Skin epidermis (tissue), 12 donors: ENCODE measurements at regions not wholly inside any gene's neighbourhood (a gene's known extent, or its start where the extent isn't known, plus 50 kb on each side); places are given as distances from the start of the nearest gene placed in this dataset.

Source experiments
- H3K27ac ChIP-seq, 21 experiments: fragments of 200-600 bp; sonication (generic) in 11 of 21; one replicate each; pipeline ENCODE4 v1.5.0; 2020; ENCODE audit warnings: mild to moderate bottlenecking in 3 of 21, inconsistent platforms in 2 of 21, moderate library complexity in 2 of 21
- H3K4me3 ChIP-seq, 7 experiments: fragments of 200-600 bp; sonication (generic) in 2 of 7; one replicate each; pipeline ENCODE4 v1.5.0; 2020; ENCODE audit warnings: inconsistent platforms in 2 of 7, mild to moderate bottlenecking in 2 of 7, moderate library complexity in 1 of 7

DNA sequence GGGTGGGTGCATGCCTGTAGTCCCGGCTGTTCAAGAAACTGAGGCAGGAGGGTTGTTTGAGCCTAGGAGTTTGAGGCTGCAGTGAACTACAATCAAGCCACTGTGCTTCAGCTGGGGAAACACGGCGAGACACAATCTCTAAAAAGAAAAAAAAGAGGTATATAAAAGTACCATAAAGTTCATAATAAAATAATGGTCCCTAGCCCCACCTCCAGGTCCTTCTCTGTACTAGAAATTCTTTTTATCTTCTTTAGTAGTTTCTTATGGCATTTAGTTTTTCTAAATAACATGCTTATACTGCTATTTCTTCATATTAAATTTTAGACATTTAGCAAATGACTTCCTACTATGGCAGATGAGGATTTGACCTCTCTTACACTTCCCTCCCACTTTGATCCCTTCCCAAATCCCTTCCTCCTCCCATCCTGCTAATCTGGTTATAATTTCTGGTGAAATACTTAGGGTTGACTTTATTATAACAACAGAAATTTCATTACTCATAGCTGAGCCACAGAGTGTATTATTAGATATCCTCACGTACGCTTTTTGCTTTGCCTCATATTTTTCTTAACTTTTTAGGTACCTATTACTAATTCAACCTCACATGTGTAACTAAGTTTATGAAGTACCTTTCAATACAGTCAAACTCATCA, 94.7 kb downstream of the SLC41A2 start:
- H3K4me3 ChIP-seq: no peak overlapping the region

DNA sequence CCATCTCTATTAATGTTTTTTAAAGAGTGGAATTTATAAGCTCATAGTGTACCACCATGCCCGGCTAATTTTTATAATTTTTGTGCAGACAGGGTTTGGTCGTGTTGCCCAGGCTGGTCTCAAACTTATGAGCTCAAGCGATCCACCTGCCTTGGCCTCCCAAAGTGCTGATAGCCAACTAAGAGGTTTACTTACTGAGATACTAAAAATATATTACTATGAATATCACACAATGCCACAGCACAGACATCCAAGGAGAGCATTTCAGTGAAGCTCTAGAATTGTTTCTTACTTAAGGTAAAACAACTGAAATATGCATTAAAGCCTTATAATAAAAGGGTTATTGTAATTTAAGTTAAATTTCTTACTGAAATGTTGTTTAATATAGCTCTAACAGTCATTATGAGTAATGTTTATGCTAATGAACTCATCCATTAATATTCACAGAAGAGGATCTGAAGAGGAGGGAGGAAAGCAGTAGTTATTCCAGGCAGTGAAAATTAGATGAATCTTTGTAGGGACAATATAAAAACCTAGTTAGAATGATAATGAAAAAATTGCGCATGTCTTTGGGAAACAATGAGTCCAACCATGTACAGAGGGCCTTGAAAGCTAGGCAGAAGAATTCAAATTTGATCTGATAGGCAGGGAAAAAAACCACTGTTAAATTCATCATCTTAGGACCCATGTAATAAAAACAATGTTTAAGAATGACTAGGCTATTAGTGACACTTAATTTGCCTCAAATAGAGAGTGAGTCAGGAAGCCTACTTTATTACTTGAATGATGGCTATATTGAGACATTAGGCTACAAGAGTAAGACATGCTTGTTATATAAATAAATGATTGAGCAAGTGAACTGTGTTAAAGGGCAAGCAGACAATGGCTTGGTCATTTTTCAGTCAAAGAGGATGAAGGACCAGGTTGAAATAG, 99.2 kb downstream of the SLC41A2 start:
- H3K27ac ChIP-seq: no peak overlapping the region
- H3K4me3 ChIP-seq: no peak overlapping the region

More for the DNA sequence above, 94.7 kb downstream of the SLC41A2 start:
- H3K27ac ChIP-seq: peak overlapping the region in 2 of 21 experiments; percentile 13 to 30

DNA sequence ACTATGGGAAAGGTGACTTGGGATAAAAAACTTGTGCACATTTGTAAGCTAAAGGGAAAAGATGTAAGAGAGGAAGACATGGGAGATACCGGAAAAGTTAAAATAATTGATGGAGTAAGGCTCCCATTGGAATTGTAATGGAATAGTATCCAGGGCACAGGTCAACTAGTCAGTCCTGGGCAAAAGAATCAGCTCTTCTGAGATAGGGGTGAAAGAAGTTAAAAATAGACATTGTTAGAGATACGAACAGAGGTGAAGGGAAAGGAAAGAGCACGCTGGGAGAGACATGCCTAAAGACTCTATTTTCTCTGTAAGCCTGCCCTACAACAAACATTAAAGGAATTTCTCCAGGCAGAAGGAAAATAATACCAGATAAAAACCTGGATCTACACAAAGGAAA, 101.6 kb downstream of the SLC41A2 start:
- no peak overlapping the region for H3K27ac ChIP-seq
- no peak overlapping the region for H3K4me3 ChIP-seq

DNA sequence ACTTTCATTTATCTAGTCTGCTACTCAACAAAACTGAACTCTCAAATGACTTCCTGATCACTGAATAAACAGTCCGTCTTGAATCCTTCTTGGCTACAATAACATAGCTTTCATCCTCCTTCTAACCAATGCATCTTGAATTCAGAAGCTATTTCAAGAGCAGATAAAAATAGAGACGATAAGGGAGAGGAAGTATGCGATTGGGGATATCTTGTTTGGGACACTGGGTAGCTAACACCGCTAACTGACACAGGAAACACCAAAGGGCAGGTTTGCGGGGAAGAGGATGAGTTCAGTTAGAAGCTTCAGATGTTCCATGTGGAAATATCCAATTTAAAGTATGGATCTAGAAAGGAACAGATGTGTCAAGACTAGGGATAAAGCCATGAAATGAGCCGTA, 102.5 kb downstream of the SLC41A2 start:
- H3K4me3 ChIP-seq: no peak overlapping the region
- H3K27ac ChIP-seq: no peak overlapping the region

DNA sequence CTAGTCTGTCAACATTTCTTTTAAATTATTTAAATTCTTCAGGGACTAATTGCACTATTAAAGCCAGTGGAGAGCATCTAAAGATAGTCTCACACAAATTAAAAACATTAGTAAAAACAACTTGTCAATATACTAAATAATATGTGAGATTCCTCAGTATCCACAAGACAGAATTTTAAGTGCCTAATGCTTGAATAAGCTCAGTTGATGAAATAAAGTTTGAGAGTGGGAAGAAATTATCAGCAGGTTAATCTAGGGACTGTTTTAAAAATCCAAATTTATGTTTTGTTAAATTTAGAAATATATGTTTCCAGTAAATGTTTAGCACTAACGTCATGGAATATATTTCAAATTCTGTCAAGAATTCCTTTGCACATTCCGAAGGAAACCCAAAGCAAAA, 105.2 kb downstream of the SLC41A2 start:
- no peak overlapping the region for H3K27ac ChIP-seq
- no peak overlapping the region for H3K4me3 ChIP-seq

DNA sequence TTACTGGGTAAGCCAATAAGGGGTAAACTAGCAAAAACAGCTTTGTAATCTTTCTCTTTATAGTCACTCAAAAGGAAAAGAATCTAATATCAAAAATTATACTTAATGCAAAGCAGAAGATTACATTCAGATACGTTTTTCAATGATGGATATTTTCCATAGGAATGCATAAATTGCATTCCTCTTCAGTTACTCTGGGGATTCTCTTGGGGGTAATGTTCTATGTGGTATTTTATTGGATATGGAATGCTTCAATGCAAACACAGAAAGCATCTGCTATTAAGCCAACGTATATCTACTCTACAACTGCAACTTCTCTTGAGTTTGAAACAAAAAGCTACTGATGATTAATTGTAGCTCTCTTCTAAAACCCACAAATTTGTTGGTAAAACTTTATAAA, 106.0 kb downstream of the SLC41A2 start:
- Histone ChIP-seq H3K27ac (no peak overlapping the region), H3K4me3 (no peak overlapping the region)

DNA sequence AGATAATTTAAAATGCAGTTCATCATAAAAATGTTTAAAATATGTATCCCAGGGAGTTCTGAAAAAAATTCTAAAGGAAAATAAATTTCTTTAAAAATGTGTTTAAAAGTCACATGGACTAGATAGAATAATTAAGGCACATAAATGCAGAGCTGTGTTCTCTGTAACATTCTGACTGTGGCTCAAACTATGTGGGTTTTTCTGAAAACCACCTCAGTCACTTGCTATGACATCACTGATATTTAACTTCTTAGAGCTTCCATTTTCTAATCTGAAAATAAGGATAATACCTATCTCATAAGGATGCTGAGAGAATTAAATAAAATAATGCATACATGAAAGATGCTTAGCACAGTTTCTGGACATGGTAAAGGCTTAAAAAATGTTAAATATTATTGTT, 107.3 kb downstream of the SLC41A2 start:
- Histone ChIP-seq H3K4me3 (no peak overlapping the region), H3K27ac (no peak overlapping the region)

DNA sequence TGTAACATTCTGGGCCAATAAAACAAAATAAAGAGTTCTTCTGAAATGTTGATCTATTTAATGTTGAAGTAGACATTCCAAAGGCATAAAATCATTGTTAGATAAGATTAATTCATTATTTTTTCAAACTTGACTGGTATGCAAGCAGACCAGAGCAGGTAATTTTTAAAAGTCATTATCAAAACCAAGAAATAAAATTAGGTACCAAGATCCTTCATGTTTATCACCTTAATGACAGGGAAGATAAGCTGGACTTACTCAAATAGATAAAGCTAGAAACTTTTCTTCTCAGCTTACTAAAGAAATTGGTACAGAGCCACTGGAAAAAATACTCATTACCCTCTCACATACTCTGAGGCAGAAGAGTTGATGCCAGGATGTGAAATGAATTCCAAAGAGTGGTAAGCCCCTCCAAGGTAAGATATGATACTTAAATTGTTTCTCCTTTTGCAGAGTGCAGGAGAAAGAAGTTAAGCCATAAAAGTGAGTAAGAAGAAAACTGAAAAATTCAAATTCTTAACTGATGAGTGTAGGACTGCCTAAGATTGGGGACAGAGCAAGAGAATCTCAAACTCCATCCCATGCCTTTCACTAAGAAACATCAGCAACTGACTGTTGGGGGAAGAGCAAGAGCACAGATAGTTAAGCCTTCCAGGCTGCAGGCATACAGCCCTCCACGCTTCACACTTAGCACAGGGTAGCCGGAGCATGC, 111.9 kb downstream of the SLC41A2 start:
- Histone ChIP-seq H3K4me3 (no peak overlapping the region), H3K27ac (no peak overlapping the region)

DNA sequence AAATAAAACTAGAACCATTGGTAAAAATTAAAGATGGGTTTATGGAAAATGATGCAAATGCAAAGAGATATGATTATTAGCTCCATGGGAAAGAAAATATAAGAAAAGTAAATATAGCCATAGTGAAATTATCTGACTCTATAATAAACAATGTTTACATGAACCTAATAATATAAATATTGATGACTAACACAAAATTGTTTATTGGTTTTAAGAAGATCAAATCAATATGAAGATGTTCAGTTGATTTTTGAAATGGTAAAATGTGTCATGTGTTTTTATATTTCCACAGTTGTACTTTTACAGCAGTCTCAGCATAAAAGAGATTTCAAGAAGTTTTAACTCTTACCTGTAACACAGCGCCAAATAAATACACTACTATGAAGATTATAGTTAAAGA, 114.0 kb downstream of the SLC41A2 start:
- Histone ChIP-seq H3K27ac (no peak overlapping the region), H3K4me3 (no peak overlapping the region)

DNA sequence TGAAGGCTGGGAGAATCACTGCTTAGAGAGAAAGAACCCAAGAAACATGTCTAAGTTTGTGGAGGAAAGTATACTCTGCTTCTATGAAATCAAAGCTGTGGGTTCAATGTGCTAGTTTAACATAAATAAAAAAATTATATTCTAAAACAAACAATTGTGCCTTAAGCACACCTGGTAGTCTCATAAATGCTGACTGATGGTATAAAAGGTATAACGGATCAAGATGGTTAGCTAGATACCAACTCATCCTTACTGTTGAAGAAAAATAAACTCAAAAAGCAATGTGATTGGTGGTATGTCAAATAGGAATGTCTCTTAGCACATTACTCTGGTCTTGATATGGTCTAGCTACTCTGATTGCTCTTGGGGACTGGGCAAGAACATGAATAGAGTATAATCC, 117.8 kb downstream of the SLC41A2 start:
- H3K27ac ChIP-seq: no peak overlapping the region

DNA sequence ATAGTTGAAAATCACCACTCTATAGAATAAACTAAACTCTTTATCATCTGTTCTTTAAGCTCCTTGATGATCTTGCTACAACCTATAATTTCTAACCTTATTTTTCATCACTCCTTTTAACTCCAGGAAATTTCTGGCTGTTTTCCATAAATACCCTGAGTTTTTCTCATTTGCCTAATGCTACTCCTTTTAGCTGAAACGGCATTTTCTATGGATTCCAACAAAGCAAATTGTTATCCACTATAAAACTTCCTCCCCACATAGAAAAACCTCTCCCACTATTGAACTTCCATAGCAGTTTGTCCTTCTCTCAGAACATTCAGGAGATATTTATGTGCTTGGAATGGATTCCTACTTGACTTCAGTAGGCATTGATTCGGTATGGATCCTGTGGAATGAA, 122.8 kb downstream of the SLC41A2 start:
- no peak overlapping the region for H3K4me3 ChIP-seq
- H3K27ac ChIP-seq: no peak overlapping the region

More for the DNA sequence above, 117.8 kb downstream of the SLC41A2 start:
- no peak overlapping the region for H3K4me3 ChIP-seq

DNA sequence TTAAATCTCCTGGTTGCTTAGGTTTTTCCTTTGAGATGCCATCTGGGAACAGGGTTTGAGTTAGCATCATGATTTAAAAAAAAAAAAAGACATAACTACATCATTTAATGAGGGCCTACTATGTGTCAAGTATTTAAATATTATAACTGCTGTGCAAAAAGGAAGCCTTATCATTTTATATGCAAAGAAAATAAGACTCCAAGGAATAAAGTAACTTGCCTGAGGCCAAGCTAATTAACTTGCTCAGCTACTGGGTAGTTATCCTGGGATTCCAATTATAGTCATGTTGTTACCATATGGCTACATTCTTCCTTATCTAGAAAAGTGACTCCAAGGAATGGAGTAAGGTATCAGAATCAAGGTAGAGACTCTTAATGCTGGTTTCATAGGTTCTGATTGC, 123.5 kb downstream of the SLC41A2 start:
- Histone ChIP-seq H3K27ac (no peak overlapping the region), H3K4me3 (no peak overlapping the region)

DNA sequence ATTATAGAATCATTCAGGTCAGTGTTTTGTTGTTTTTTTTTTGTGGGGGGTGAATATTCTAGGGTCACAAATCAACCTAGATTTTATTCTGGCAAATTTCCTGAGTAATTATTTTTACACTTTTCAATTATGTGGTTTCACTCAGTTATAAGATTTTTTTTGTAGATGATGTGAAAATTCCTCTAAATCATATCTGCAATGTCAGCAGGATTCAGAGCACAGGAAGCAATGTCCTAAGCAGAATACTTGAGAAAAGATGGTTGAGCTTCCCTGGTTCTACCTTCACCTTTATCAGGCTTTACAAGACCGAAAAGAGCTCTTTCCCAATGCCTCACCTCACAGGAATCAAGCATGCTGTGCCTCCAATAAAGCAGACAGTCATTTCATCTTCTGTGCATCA, 124.3 kb downstream of the SLC41A2 start:
- no peak overlapping the region for H3K27ac ChIP-seq
- no peak overlapping the region for H3K4me3 ChIP-seq

DNA sequence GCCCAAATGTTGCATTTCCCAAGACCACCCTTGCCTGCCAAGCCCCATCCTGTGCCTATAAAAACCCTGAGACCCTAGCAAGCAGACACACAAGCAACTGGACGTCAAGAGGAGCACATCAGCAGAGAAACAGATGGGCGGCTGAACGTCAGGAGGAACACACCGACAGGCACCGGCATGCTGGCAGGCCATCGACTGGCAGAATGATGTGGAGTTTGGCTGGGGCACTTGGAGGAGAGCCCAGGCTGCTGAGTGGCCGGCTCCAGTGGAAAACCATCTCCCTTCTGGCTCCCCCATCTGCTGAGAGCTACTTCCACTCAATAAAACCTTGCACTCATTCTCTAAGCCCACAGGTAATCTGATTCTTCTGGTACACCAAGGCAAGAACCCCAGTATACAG, 130.1 kb downstream of the SLC41A2 start:
- Histone ChIP-seq H3K4me3 (no peak overlapping the region), H3K27ac (no peak overlapping the region)

DNA sequence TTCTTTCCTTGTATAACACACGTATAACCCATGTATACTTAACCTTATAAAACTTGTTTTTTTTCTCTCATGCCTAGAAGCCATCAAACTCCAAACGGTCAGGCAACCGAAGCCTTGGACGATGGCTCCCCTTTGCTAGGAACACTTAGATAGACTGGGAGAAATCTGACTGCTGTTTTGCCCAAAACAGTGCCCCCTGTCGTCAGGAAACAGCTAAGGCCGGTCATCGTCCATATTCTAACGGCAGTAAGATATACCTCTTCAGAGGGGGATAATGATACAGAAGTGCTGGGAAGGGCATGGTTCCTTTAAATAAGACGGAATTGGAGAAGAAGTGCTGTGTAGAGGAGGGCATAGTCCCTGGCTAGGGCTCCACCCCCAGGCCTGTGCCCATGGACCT, 130.5 kb downstream of the SLC41A2 start:
- H3K4me3 ChIP-seq: no peak overlapping the region
- H3K27ac ChIP-seq: no peak overlapping the region

DNA sequence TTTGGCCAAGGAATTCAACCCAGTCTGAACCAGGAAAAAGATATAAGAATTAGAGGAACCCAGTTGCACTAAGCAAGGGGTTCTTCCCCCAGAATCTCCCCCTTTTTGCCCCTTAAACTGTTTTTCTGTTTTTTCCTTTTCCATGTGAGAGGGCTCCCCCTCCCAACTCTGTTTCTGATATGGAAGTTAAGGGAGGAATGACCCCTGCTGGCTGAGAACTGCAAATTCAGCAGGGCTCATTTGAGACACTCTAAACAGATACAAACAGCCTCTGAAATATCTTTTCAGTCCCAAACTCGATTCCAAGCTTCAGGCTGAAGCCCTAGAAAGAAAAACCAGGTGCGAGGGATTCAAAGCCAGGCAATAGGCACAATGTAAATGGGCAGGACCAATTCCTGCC, 132.7 kb downstream of the SLC41A2 start:
- no peak overlapping the region for H3K27ac ChIP-seq
- H3K4me3 ChIP-seq: no peak overlapping the region

DNA sequence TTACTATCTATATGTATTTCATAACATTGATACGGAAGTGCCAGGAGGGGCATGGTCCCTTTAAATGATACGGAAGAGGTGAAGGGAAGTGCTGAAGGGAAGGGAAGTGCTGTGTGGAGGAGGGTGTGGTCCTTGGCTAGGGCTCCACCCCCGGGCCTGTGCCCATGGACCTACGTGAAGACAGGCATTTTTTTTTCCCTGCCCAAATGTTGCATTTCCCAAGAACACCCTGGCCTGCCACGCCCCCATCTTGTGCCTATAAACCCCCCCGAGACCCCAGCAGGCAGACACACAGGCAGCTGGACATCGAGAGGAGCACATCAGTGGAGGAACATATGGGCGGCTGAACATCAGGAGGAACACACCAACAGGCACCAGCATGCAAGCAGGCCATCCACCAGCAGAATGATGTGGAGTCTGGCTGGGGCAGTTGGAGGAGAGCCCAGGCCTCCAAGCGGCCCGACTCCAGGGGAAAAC, 134.1 kb downstream of the SLC41A2 start:
- Histone ChIP-seq H3K4me3 (no peak overlapping the region), H3K27ac (no peak overlapping the region)

DNA sequence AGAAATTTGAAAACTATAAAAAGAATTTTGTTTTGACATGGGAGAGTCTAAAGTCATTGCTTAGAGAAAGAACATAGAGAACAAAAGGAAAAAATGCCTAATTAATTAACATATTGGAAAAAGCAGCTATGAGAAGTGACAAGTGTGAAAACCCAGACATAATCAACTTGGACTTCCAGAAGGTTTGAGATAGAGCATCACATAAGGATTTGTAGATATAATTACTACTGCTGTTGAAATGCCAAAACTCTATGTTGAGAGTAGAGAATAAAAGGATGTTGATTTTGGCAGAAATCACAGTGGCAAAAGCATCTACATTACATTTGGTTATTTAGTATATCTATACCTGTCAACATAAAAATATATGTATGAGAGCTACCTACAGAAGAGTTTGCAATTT, 135.1 kb downstream of the SLC41A2 start:
- Histone ChIP-seq H3K4me3 (no peak overlapping the region), H3K27ac (no peak overlapping the region)

DNA sequence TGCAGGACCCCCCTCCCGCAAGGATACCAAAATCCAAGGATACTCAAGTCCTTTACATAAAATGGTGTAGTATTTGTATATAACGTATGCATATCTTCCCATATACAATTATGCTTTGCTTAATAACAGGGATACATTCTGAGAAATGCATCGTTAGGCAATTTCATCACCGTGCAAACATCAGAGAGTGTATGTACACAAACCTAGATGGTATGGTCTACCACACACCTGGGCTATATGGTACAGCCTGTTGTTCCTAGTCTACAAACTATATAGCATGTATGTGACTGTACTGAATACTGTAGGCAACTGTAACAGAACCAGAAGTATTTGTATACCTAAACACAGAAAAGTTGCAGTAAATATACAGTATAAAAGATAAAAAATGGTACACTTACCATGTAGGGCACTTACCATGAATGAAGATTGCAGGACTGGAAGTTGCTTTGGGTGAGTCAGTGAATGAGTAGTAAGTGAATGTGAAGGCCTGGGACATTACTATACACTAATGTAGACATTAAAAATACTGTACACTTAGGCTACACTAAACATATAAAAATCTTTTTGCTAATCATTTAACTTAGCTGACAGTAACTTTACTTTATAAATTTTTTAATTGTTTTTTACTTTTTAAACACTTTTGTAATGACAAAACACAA, 141.1 kb downstream of the SLC41A2 start:
- no peak overlapping the region for H3K27ac ChIP-seq
- H3K4me3 ChIP-seq: no peak overlapping the region

DNA sequence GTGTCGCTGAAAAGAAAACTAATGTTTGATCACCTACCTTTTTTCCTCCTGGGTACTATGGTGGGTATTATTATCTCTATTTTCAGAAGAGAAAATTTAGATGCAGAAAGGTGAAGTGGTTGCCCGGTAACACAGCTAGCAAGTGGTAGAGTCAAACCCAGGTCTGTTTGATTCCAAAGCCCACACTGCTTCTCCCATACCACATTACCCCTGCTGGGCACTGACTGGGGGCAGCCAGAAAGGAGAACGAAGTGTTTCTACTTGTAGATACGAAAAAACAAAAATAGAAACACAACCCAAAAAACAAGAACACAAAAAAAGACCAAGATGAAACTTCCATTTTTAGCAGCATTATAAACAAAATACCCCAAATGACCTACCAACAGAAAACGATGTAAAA, 142.2 kb downstream of the SLC41A2 start:
- H3K27ac ChIP-seq: no peak overlapping the region
- H3K4me3 ChIP-seq: no peak overlapping the region
